ENCODE measurements at regions not wholly inside any gene's neighbourhood (a gene's known extent, or its start where the extent isn't known, plus 50 kb on each side); places are given as distances from the start of the nearest gene placed in this dataset.

DNA sequence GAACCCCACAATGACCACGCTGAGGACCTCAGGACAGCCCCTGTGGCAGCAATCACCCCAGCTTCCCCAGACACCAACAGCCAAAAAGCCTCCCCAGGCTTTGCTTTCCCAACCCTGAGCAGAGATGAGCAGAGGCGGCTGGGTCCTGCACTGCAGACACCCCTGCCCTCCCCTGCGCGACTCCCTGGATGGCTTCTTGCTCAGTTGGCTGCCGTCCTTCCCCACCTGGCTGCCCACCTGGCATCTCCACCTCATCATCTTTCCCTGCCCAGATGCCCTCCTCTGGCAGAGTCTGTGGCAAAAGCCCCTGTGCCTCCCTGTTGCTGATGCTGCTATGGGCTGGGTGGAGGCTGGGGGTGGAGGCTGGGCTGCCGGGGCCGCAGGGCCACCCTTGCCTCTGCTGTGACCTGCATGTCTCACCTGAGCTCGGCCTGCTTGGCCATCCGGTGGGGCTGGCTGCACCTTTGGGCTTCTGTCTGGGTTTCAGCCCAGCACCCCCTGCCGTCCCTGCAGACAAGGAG, 567.7 kb downstream of the TCERG1L start:
- TF ChIP-seq, protein P1, sequence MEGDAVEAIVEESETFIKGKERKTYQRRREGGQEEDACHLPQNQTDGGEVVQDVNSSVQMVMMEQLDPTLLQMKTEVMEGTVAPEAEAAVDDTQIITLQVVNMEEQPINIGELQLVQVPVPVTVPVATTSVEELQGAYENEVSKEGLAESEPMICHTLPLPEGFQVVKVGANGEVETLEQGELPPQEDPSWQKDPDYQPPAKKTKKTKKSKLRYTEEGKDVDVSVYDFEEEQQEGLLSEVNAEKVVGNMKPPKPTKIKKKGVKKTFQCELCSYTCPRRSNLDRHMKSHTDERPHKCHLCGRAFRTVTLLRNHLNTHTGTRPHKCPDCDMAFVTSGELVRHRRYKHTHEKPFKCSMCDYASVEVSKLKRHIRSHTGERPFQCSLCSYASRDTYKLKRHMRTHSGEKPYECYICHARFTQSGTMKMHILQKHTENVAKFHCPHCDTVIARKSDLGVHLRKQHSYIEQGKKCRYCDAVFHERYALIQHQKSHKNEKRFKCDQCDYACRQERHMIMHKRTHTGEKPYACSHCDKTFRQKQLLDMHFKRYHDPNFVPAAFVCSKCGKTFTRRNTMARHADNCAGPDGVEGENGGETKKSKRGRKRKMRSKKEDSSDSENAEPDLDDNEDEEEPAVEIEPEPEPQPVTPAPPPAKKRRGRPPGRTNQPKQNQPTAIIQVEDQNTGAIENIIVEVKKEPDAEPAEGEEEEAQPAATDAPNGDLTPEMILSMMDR (optimal IDR thresholded peaks at IDR 0.05 in 1 of 3, IDR thresholded peaks at IDR 0.05 in 1 of 3, conservative IDR thresholded peaks at IDR 0.05 in 1 of 3; ENCODE audit: extremely low read depth in 1 of 3, insufficient read depth in 2 of 3, low read length in 3 of 3): no peak
- TF ChIP-seq EZH2 (IDR thresholded peaks at IDR 0.05; ENCODE audit: low read length): no peak
